SHP77 (cell line): ENCODE measurements at regions not wholly inside any gene's neighbourhood (a gene's known extent, or its start where the extent isn't known, plus 50 kb on each side); places are given as distances from the start of the nearest gene placed in this dataset.

ENCODE experiments used
- DNase-seq, 2 experiments: peaks; one replicate each; lab custom pipeline; 2025; lab: John Stamatoyannopoulos, UW

DNA sequence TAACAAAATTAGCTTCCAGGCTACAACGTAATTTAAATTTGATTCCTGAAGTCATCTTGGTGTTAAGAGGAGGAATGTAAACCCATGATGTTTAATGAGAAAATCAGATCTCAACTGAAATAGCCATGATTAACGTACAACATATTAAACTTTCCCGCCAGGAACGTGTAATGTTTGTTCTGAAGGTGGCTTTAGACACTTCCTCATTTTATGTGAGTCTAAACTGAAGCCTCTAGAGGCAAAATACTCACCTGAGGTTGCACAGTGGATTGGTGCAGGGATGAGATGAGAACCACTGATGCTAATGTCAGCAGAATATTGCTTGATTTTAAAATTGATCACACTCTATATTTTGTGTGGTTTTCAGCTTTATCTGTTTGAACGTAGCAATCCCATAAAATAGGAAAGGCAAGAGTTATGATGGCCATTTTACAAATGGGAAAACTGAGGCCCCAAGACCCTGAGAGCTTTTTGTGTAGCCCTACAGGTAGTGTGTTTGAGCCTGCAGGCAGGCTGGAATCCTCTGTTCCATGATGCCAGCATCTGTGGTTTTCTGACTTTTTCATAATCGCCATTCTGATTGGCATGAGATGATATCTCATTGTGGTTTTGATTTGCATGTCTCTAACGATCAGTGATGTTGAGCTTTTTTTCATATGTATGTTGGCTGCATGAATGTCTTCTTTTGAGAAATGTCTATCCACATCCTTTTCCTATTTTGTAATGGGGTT lies 243.7 kb upstream of the BMPER start:
- no peak for DNase-seq

DNA sequence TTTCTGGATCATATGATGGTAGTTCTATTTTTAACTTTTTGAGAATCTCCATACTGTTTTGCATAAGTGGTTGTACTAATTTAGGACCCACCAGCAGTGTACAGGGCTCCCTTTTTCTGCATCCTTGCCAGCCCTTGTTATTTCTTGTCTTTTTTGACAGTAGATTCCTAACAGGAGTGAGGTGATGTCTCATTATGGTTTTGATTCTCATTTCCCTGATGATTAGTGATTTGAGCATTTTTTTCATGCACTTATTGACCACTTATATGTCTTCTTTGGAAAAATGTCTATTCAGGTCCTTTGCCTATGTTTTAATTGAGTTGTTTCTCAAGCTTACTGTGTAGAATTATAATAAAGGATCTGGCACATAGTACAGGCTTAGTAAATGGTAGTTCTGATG lies 238.8 kb upstream of the BMPER start:
- no peak for DNase-seq

DNA sequence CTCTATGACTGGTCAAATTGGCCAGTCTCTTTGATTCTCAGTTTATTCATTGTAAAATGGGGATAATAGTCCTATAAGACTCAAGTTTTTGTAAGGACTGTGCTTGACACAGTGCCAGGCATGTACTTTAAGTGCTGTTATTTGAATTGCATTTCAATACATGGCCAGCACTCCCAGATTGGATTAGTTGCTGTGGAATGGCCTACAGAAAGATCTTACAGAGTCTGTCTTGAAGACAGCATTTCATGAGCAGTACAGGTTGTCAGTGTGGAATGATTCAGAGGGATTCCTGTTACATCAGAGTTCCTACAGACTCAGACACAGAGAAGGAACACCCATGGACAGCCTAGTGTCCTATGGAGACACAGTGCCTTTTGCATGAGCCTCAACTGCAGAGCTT lies 238.1 kb upstream of the BMPER start:
- no peak for DNase-seq

DNA sequence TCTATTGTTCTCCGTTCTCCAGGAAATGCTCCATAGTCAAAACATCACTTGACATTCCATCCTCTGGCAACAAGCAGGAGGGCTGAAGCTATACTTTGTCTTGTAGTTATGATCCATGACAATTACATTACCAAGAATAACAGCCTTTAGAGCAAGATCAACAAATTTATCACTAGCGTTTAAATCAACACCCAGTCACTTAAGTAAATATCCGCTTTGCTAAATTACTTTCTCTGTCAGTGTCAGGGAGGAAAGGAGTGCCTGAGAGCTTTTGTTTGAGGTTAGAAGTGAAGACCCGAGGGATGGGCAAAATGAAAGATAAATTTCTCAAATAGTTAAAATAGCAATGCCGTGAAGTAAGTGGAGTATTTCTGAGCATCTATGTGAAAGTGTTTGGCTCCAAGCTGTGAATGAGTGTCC lies 236.1 kb upstream of the BMPER start:
- peak; percentile 70 to 75 for DNase-seq

DNA sequence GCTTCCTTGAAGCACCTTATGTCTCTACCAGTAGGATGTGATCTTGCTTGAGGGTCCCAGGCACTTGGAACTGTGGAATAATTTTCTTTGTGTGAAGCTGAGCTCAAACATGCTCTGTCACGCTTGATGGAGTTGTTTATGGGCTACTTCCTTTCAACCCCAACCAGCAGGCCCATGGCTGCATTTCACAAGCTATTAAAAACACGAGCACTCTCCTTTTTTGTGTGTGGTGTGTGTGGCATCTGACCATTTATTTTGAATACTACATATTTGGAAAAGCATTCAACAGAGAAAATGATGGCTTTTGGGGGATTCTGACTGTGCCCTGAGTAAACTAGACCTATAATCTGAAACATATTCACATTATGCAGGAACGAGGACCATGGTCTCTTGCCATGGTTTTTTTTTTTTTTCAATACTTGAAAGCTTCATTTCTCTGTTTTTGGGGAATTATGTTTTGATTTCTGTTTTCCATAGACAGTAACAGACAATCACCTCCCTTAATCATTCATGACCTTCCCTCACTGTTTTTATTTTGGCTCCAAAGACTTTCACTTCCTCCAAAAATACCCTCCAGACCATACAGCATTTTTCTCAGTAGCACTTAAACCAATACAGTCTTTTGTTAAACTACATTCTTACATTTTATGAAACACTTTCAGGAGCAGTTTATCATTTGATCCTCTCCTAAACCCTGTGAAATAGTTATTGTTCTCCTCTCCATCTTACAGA lies 233.6 kb upstream of the BMPER start:
- DNase-seq = peak; percentile 39 to 66

DNA sequence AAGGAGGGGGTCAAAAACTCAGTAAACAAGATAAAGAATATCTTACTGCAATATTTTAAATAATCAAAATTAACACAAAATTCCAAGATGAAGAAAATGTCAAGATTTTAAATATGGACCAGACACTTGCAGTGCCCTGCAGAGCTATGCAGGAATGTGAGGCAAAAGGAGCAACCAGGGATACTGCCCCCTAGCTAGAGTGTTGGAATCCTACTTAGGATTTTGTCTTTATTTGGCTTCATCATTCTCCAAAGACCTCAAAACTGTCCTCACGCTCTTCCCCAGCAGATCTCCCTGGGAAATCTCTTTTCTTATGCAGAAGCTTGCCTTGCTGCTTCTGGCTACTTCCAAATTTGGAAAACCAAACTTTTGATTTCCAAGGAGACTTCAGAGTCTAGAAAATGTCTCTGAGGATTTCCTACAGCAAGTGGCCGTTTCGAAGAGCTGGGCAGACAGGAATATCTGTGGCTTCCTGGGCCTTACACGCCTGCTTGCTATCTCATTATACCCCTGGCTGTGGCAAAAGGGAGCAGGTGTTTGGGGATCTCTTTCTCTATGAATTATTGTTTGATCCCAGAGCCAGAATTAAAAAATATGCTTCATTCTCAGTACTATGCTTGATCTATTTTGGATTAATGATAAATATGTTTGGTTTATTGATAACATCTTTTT lies 232.2 kb upstream of the BMPER start:
- DNase-seq = no peak

DNA sequence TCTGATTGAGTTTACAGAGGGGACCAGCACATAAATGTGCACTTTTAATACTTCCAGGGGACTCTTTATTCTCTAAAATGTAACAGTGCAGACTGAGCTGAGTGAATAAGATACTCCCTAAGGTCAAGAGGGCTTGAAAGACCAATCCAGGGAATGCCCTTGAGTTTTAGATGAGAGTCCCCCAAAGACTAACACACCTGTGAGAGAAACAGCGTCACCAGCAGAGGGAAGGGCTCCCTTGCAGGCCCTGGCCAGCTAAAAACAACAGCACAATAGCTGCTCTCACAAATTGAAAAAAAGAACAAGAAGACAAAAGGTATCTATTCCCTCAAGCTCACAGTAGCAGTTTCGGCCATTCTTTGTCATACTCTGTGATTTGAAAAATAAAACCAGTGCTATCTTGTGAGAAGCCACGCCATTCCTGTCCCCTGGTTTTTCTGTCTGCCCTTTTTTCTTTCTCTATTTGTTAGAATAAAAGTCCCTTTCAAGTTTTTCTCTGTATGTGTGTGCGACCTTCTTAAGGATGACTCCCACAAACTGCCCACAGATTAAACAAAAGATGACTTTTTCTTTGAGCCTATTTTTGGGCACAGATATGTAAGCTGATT lies 230.4 kb upstream of the BMPER start:
- DNase-seq = no peak

DNA sequence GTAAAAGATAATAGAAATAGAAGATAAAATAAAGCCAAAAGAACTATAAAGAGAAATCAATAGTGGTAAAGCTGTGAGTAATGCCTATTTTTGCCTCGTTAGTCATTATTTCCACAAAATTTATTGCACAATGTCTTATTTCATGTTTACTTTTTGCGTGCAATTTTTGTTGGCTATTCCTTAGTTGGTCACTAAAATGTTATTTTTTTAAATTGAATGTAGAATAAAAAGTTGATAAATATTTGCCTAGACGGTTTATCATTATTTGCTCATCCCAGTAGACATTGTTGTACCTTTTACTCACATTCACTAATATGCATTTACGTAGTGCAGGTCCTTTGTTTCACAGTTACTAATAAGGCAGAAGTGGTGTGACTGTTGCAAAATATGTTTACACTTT lies 227.8 kb upstream of the BMPER start:
- DNase-seq = no peak

DNA sequence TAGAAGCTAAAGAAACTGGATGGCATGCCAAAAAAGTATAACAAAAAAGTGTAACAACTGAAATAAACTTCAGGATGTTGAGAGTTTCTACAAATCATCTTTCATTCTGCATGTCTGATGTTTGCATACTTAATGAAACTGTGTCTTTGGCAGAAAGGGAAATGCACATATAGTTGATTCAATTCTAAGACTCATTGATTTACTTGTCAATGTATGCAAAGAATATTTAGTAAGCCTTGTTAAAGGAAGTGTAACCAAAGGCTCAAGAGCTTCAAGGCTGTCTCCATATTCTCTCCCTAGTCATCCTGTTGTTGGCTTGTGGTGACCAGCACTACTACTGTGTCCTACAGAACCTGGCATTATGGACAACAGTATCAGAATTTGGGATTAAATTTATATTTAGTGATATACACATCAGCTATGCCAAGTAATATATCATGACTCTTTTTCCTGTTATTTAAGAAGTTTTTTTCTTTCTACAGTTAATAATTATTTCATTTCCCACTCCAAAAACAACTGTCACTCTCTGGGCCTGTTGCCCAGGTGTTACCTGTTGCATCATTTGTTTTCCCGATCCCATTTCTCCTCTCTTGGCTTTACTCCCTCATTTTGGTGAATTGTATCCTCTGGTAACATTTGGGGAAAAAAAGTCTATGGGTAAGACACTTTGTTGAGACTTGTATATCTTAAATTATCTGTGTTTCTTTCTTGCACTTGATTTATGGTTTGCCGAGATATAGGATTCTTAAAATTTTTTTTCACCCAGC lies 226.6 kb upstream of the BMPER start:
- no peak for DNase-seq

DNA sequence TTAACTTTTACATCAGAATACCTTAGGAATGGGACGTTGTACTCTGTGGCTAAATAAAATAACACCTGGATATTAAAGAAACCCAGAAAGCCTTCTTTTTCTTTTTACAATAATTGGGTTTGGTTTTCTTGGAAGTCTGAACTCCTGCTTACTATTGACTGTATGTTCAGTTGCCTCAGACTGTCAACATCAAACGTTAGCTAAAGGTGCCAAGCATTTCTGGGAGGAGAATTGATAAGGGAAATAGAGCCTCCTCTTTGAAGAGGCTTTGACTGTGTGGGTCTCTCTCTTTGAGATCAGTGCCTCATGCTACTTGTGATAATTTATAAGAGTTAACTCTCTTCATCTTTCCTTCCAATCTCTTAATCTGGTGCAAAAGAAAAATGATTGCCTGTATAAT lies 224.7 kb upstream of the BMPER start:
- DNase-seq = no peak

DNA sequence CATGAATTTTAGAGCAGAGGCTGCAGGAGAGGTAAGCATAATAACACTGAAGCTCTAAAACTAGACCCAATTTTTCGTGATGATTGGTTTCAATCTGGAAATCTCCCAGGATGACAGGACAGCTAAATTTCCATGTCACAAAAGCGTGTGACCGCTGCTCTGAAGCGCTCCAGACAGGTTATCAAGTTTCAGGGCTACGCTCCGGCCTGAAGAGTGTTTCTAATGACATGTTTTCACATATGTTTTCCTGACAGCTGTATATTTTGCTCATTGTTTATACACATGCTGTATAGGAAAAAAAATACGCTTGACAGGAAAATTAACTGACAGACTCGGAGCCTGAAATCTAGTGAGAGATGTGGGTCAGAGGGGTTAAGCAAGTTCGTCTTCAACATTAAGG lies 219.8 kb upstream of the BMPER start:
- no peak for DNase-seq

DNA sequence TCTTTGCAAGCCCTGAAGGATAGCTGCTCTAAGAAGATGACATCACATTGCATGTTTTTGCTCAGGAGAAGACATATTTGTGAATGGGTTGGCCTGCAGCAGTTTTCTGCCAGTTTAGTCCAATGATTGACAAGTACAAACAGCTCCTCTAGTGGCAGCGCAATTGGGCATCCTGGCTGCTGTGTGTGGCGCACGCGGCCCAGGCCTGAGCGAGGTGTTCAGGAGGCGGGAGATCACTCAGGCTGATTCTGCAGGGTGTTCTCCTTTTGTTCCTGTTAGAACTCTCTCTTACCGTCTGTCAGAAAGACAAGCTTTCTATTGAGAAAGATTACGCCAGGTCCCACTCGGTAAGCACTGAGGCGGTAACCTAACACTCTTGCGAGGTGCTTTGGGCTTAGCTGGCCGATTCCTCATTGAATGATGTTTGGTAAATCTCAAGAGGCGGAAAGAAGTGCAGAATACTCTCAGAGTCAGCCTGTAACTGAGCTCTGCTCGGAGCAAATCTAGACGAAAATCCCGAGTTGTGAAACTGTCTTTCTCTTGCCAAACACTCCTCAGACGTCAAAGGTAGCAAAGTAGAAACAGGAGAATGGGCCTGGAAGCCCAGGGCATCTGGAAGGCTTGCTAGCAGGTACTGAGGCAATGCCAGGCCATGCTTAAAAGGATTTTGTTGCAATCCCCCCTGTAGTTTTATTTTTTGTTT lies 219.2 kb upstream of the BMPER start:
- DNase-seq = peak; percentile 48 to 70

DNA sequence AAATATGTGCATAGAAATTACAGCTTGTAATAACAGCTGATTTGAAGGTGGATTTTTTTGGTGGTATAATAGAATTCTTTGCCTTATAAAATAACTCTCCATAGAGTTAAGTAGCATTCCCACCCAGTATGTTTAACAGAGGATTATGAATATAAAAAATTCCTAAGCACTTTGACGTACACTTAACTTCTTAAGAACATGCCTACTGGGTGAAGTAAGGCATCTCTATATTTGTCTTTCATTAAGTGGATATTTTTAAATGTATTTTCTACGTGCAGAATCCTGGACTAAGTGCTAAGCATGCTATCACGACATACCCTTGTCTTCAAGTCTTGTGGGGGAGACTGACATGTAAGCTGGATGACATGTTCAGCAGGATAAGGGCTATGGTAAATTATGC lies 217.7 kb upstream of the BMPER start:
- no peak for DNase-seq

DNA sequence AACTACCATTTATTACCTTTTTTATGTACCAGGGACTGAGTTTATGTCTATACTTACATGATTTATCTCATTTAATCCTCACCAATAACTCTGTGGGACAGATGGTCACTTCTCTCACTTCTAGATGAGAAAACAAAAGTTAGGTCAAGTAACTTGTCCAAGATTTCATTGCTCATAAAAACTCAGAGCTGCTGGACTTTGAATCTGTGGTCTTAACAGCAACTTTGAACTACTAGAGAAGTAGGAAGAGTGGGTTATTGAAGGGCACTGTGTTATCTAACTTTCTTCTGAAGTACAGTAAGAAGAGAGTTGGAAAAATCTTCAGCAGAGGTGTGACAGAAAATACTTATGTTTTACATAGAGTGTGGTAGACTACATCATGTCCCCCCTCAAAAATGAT lies 214.2 kb upstream of the BMPER start:
- DNase-seq = no peak

DNA sequence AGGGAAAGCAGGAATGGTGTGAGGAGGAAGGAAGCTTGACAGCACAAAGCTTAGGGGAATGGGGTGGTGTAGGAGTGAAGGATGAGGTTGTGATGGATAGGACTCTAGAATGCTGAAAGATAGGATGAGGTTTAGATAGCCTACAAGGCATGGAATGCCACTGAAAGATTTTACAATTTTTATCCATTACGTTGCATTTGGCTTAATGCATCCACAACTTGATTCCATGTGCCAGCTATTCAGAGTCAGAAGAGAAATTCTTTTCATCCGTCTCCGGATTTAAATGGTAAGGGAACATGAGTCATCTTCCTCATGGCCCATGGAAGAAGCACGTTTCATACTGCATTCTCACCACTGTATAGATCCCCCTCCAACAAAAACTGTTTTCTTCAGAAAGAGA lies 212.4 kb upstream of the BMPER start:
- no peak for DNase-seq

DNA sequence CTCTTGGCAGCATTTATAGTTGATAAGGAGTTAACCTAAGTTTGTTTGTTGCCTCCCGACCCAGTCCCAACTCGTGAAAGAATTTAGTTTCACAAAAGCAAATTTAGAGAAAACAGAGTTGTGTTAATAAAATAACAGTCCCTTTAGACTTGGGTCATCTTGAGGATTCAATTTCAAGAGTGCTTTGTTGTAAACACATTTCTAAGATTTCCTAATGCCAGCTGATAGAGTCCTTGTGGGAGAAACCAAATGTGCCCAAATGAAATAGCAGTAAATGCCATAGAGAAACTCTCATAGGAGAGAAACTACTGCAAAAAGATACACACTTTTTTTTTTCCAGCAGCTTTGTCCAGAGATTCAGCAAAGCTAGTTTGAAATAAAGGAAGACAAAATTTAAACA lies 211.3 kb upstream of the BMPER start:
- DNase-seq = no peak

DNA sequence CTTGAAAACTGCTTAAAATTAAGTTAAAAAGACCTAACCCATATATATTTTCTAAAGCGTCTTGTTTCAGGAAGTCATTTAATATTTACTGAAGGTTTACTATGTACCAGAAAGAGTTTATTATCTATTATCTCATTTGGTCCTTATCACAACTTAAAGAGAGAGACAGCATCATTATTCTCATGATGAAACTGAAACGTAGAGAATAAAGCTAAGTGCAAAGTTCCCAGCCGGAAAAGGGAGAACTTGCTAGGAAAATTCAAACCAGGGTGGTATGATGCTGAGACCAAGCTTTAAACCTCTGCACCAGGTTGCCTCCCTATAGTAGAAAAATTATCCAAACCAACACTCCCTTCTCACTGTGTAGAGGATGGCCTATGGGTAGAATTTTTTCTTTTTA lies 207.7 kb upstream of the BMPER start:
- no peak for DNase-seq

DNA sequence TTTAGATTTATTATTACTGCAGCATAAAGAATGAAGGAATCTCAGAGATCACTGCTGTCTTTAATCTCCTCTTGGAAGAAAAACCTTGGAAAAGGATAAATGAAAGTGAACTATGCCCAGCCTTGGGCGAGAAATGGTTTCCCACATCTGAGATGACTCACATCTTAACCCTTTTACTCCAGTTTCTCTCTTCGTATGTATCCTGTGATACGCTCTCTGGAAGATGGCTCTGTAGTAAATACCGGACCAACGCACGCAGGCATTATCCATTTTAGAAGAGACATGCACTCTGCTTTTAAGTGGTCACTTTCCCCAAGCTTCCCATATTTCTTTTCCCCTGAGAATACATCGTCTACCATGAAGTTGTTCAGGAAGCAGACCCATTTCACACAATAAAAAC lies 207.3 kb upstream of the BMPER start:
- DNase-seq = no peak

DNA sequence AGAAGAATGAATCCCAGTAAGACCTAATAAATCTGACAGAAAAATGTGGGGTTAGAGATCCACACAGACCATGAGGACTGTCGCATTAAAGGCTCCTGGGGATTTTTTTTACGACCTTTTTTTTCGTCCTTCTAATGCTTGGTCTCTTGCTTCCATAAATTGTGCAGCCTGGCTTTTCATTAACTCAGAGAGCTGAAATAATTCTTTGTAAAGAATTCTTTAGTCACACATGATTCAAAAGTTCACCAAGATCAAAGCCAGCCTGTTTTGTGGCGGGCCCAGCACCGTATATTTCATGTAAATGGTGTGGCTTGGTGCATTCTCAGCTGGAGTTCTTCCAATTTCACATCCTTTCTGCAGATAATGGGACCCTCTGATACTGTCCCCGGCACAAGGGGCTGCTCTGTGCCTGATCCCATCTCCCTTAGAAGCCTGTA lies 206.6 kb upstream of the BMPER start:
- no peak for DNase-seq

DNA sequence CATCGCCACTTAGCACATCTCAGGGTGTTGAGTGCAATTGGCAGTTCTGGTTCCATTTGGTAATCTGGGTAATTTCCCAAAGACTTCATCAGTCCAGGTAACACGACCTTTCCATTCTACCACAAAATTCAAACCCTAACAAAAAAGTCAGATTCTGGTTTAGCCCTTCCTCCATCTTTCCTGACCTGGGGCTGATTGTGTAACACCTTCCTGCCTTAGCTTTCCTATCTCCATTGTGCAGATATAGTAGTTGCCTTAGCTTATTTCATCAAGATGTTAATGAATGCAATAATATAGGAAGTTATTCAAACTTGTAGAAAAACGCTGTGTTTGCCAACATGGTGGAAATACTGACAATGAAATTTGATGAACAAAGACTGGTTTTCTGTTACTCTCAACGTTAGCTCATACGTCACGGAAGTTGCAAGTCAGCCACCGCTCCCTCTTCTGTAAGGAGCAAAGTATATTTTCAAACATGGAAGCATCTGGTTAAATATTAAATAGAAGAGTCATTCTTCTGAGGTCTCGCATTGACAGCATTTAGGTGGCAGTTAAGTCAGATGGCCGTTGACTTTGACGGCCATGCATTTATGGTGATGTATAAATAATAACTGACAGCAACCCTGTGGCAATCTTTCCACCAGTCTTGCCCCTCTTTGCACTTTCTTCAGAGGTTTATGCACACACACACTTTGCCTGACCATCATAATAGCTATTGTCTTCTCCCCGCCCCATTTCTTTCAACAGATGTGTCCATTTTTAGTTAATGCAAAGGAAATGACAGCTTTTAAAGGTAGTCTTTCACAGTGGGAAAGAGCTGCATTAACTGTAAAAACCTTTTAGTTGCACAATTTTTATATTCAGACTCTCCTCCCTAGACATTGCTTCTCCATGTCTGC lies 205.1 kb upstream of the BMPER start:
- DNase-seq = no peak
